ENCODE measurements at regions not wholly inside any gene's neighbourhood (a gene's known extent, or its start where the extent isn't known, plus 50 kb on each side); places are given as distances from the start of the nearest gene placed in this dataset.

GRCh38 chr21:38671773-38672172, 134.0 kb upstream of the ETS2 start:
- TF ChIP-seq CTCF (IDR thresholded peaks at IDR 0.05; ENCODE audit: low read depth, low read length): no peak
- no peak for TF ChIP-seq POLR2A (IDR thresholded peaks at IDR 0.05; ENCODE audit: extremely low read depth, insufficient read length)
- TF ChIP-seq MAX (IDR thresholded peaks at IDR 0.05; ENCODE audit: low read depth, low read length): no peak
